Prostate gland (tissue), 2 donors: ENCODE measurements at regions not wholly inside any gene's neighbourhood (a gene's known extent, or its start where the extent isn't known, plus 50 kb on each side); places are given as distances from the start of the nearest gene placed in this dataset.

Source experiments
- DNase-seq: peaks from one replicate; pipeline ENCODE4 v3.0.0-alpha.2; 2019; ENCODE audit warnings: low spot score
- H3K27ac ChIP-seq, 2 donors: fragments of 200-600 bp; sonication (generic); 2 replicates each; pipeline ENCODE4 v1.5.1; 2017 to 2019
- H3K27me3 ChIP-seq: fragments of 200-600 bp; sonication (generic); replicated peaks from 2 replicates; pipeline ENCODE4 v1.5.1; 2019; ENCODE audit not compliant: insufficient read depth
- H3K36me3 ChIP-seq, 2 donors: fragments of 200-600 bp; sonication (generic); 1 replicate in 1 of 2; 2 replicates in 1 of 2; pipeline versions ENCODE4 v1.5.1 to v1.8.1; 2017 to 2019
- H3K4me1 ChIP-seq: fragments of 200-600 bp; sonication (generic); replicated peaks from 2 replicates; pipeline ENCODE4 v1.5.1; 2019
- H3K4me3 ChIP-seq, 2 donors: fragments of 200-600 bp; sonication (generic); 2 replicates each; pipeline ENCODE4 v1.5.1; 2017 to 2019
- H3K9me3 ChIP-seq: fragments of 200-600 bp; sonication (generic); 2 replicates; pipeline ENCODE4 v1.5.1; 2017
- CTCF ChIP-seq, 4 experiments: fragments of 200-600 bp in 2 of 4; fragments of 450-650 bp in 2 of 4; sonication (generic) in 2 of 4; IDR thresholded peaks; 1 replicate in 3 of 4; 2 replicates in 1 of 4; pipeline ENCODE4 v1.5.1; 2016 to 2019; ENCODE audit warnings: antibody characterized with exemption in 4 of 4, mild to moderate bottlenecking in 2 of 4, moderate library complexity in 2 of 4
- POLR2A ChIP-seq: fragments of 450-650 bp; IDR thresholded peaks from one replicate; pipeline ENCODE4 v1.6.1; 2016; ENCODE audit warnings: antibody characterized with exemption, mild to moderate bottlenecking
- POLR2AphosphoS5 ChIP-seq: sonication (generic); formaldehyde crosslinking; IDR thresholded peaks from one replicate; pipeline ENCODE4 v1.6.1; 2017; ENCODE audit warnings: antibody characterized with exemption
- WGBS: methylation state at CpG from one replicate; pipeline ENCODE4 v1.1.5; 2018; 5-methylcytosine and 5-hydroxymethylcytosine counted together
- intact Hi-C: fragments of 100-400 bp; cut with DNase I; formaldehyde crosslinking; loops from one replicate; pipeline ENCODE4 v1.14.2; 2022

- 63% methylated on average over 7 of the region's 7 CpGs for WGBS
- no peak overlapping the region for H3K27ac ChIP-seq
Observed at GRCh38 chr12:53806721-53807120, 54.9 kb upstream of the CISTR start.

DNA sequence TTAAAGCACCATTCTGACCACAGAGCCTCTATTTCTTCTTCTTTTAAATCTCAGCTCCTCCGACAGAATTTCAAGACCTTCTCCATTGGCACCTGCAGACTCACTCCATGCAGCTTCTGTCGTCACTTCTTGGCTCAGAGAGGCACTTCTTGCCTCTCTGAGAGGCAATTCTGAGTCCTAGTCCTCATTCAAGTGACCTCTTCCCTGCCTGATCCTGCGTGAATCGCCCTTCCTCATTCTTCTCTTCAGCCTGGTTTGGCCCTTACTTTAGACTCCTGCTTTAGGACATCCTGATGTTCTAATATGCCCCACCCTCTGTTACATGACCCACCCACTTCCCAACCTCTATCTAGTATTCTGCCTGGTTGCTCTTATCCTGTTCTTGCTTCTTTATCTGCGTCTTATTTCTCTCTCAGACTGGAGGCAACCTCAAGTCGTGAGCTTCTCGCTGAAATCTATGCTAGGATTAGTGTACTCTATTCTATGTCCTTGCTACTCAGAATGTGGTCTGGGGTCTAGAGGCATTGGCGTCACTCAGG, 55.6 kb upstream of the CISTR start:
- intact Hi-C loops, result no loop called here
- Histone ChIP-seq H3K9me3 (no peaks in the 10 kb centered on the region), H3K36me3 (no peaks in the 10 kb centered on the region), H3K27me3 (no peaks in the 10 kb centered on the region), H3K27ac (no peak overlapping the region), H3K4me1 (peaks cover 4% of the 10 kb centered on the region), H3K4me3 (no peak overlapping the region)
- TF ChIP-seq POLR2A, result no peak
- TF ChIP-seq CTCF (IDR thresholded peaks at IDR 0.05), result no peak
- TF ChIP-seq POLR2AphosphoS5, result no peak
- WGBS, result 87% methylated on average over 8 of the region's 8 CpGs
- DNase-seq, result no peak

More at GRCh38 chr12:53806721-53807120, 54.9 kb upstream of the CISTR start:
- no peaks in the 10 kb centered on the region for H3K27me3 ChIP-seq
- peaks cover 4% of the 10 kb centered on the region for H3K4me1 ChIP-seq
- no peaks in the 10 kb centered on the region for H3K36me3 ChIP-seq
- no peak for DNase-seq
- no peak overlapping the region for H3K4me3 ChIP-seq
- intact Hi-C loops, result no loop called here
- no peaks in the 10 kb centered on the region for H3K9me3 ChIP-seq
- TF ChIP-seq POLR2A (no peak), CTCF (IDR thresholded peaks at IDR 0.05) (no peak), POLR2AphosphoS5 (no peak)

DNA sequence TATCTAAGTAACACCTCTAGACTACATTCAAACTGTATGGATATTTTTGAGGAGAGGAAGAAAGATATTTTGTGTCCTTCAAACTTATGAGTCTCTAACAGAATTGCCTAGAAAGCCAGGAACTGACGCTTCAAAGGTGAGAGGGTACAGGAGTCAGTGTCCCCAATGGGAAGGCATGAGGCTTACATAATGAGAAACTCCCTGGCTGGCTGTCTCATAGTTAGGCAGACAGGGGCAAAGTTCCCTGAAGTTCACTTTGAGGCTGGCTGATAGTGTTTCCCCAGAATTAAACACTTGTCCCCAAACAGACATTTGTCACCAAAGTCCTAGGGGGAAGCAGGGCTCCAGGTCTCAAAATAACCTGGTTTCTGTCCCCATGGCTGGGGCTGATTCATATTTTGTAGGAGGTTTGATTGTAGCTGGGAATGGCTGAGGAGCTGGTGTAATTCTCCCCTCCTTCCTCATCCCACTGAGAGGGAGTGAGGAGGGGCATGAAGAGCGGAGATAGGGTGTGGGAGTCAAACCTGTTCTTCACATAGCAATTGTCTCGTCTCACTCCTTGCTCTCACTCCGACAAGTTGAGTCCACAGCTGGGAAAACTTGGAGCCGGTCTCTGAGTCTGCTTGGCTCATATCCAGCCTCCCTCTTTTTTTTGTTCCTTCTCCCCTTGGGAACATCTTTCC, 56.4 kb upstream of the CISTR start:
- intact Hi-C loops, result no loop called here

GRCh38 chr12:53809005-53809404, 57.2 kb upstream of the CISTR start:
- no peaks in the 10 kb centered on the region for H3K36me3 ChIP-seq
- no peak overlapping the region for H3K27ac ChIP-seq
- WGBS, result 65% methylated on average over 3 of the region's 3 CpGs
- no peaks in the 10 kb centered on the region for H3K9me3 ChIP-seq
- intact Hi-C loops, result no loop called here
- H3K4me3 ChIP-seq, result no peak overlapping the region
- H3K4me1 ChIP-seq, result peaks cover 4% of the 10 kb centered on the region
- no peaks in the 10 kb centered on the region for H3K27me3 ChIP-seq
- TF ChIP-seq POLR2A (no peak), POLR2AphosphoS5 (no peak), CTCF (IDR thresholded peaks at IDR 0.05) (no peak)
- no peak for DNase-seq

More for the DNA sequence above, 56.4 kb upstream of the CISTR start:
- no peak overlapping the region for H3K27ac ChIP-seq
- peaks cover 4% of the 10 kb centered on the region for H3K4me1 ChIP-seq
- no peak for DNase-seq
- 41% methylated on average over 5 of the region's 5 CpGs for WGBS
- no peak overlapping the region for H3K4me3 ChIP-seq
- TF ChIP-seq CTCF (IDR thresholded peaks at IDR 0.05), result no peak
- no peak for TF ChIP-seq POLR2AphosphoS5
- no peak for TF ChIP-seq POLR2A
- H3K9me3 ChIP-seq, result no peaks in the 10 kb centered on the region
- H3K27me3 ChIP-seq, result no peaks in the 10 kb centered on the region
- no peaks in the 10 kb centered on the region for H3K36me3 ChIP-seq

- Histone ChIP-seq H3K4me3 (no peak overlapping the region), H3K27ac (no peak overlapping the region), H3K9me3 (no peaks in the 10 kb centered on the region), H3K27me3 (no peaks in the 10 kb centered on the region), H3K36me3 (no peaks in the 10 kb centered on the region), H3K4me1 (no peaks in the 10 kb centered on the region)
- intact Hi-C loops, result no loop called here
- DNase-seq, result no peak
- TF ChIP-seq POLR2A (no peak), CTCF (IDR thresholded peaks at IDR 0.05) (no peak), POLR2AphosphoS5 (no peak)
- whole genome bisulfite sequencing, result 69% methylated on average over 1 of the region's 1 CpG
Observed at GRCh38 chr12:53810950-53811349, 59.2 kb upstream of the CISTR start.
